ENCODE measurements at regions not wholly inside any gene's neighbourhood (a gene's known extent, or its start where the extent isn't known, plus 50 kb on each side); places are given as distances from the start of the nearest gene placed in this dataset.

DNA sequence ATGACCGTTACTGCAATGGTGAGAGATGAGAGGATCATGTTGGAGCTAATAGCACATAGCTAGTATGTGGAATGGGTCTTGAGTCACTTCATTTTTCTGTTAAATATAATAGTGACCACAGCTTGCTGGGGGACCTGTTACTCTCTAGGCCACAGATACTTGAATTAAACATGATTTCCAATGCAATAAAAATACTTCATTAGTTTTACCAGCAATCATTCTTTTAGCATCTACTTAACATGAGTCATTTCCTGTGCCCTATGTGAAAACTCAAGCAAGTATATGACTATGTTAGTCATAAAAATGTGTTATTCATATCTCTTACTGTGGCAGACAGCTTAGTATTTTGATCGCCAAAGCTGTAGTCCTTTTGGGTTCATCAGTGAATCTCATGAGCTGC is 798.8 kb downstream of the SLC16A7 start:
- H3K4me3 ChIP-seq, result no peak overlapping the region
- no peak overlapping the region for H3K27ac ChIP-seq

DNA sequence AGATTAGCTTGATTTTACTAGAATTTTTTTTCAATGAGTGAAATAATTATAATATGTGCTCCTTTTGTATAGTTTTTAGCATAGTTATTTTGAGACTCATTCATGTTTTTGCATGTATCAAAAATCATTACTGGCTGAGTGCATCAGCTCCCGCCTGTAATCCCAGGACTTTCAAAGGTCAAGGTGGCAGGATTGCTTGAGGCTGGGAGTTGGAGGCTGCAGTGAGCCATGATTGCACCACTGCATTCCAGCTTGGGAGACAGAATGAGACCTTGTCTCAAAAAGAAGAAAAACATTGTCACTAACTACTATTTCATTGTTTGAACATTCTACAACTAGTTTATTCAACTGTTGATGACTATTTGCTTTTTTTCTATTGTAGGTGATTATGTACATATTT is 802.7 kb downstream of the SLC16A7 start:
- Histone ChIP-seq H3K4me3 (no peak overlapping the region), H3K27ac (no peak overlapping the region)

DNA sequence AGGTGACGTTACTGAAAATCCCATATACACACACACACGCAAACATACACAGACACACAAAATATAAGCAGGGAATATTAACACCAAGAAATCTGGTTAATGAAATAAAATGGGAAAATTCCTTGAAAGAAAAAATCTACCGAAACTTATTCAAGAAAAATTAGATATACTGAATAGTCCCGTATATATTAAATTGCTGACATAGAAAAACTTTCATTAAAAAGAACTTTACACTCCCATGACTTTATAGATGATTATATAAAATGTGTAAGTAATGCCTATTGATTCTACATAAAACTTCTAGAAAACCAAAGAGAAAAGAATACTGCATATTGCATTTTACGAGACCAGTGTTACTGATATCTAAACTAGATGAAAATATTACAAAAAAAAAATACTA is 803.2 kb downstream of the SLC16A7 start:
- no peak overlapping the region for H3K4me3 ChIP-seq

DNA sequence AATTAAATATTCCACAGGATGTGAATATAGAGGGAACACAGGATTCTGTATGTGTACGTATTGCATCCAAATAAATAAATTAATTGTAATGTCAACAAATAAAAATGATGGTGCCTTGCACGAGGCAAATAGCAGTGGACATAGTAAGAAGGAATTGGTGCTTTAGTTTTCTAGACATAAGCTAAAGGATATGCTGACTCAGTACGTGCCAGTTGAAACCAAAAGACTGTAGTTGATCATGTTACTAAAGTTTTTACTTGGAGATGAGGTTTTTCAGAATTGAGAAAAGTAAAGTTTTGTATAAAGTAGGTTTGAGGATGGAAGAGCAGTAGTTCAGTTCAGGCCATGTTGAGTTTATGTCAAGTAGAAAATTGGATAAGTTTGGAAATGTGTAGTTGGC is 807.2 kb downstream of the SLC16A7 start:
- no peak overlapping the region for H3K4me3 ChIP-seq
- H3K27ac ChIP-seq, result no peak overlapping the region

More for the DNA sequence above, 803.2 kb downstream of the SLC16A7 start:
- no peak overlapping the region for H3K27ac ChIP-seq

DNA sequence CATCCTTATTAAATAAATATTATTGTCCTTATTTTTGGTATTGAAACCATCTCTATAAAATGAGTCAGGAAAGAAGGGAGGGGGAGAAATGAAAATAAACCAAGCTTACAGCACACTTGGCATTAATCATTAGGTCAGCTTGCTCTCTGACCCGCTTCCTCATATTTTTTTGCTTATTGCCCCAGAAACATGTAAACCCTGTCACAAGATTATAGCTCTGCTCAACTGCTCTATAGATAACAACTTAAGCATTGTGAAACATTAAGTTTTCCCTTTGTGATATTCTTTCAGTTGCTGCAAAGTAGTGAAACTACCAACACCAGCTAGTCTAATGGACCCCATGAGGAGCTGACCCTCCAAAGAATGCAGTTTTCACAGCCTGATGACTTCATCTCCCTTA is 819.5 kb downstream of the SLC16A7 start:
- H3K27ac ChIP-seq, result no peak overlapping the region
- no peak overlapping the region for H3K4me3 ChIP-seq

DNA sequence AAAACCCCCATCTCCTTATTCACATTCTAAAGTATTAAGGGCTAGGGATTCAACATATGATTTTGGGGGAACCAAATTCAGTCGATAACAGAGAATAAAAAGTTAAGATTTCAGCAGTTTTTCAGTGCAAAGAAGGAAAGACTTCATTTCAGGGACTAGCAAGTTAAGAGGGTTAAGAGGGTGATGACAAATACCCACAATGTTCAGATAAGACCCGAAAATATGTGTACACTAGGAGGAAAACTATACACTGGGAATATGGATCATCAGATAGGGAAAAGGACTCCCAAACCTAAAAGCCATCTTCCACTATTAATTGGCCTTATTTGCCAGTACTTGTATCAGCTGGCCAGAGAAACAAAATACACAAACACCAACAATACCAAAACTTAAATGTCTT is 824.2 kb downstream of the SLC16A7 start:
- H3K4me3 ChIP-seq, result no peak overlapping the region
- H3K27ac ChIP-seq, result no peak overlapping the region

DNA sequence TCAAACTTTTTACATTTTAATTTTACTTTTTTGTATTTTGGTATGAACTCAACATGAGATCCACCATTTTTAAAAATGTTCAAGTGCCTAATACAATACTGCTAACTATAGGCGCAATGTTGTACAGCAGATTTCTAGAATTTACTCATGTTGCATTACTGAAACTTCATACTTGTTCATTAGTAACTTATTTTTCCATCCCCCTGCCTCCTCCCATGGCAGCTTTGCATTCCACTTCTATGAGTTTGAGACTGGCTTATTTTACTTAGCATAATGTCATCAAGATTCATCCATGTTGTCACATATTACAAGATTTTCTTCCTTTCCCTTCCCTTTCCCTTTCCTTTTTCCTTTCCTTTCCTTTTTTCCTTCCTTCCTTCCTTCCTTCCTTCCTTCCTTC is 825.9 kb downstream of the SLC16A7 start:
- Histone ChIP-seq H3K27ac (no peak overlapping the region), H3K4me3 (no peak overlapping the region)

DNA sequence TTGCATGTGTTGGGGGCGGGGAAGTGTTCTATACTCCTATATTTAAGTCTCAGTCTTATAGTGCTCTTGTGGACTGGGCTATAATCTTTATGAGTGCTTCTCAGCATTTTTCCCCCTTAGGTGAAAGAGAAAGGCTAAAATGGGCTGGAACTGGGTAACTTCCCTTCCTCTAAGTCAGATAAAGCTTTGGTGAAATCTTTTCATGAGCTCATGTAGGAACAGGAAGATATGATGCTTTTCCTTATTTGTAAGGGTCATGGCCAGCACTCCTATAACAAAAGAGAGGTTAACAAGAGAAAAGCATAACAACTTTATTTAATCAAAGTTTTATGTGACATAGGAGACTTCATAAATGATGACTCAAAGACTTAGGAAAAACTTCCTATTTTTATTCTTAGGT is 841.5 kb downstream of the SLC16A7 start:
- Histone ChIP-seq H3K4me3 (no peak overlapping the region), H3K27ac (no peak overlapping the region)

DNA sequence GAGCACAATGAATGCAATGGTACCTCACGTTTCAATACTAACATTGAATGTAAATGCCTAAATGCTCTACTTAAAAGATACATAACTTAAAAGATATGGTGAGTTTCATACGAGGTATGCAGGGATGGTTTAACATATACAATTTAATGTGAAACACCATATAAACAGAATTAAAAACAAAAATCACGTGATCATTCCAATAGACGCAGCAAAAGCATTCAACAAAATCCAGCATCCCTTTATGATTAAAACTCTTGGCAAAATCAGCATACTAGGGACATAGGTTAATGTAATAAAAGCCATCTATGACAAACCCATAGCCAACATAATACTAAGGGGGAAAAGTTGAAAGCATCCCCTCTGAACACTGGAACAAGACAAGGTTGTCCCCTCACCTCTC is 845.7 kb downstream of the SLC16A7 start:
- Histone ChIP-seq H3K27ac (no peak overlapping the region), H3K4me3 (no peak overlapping the region)

DNA sequence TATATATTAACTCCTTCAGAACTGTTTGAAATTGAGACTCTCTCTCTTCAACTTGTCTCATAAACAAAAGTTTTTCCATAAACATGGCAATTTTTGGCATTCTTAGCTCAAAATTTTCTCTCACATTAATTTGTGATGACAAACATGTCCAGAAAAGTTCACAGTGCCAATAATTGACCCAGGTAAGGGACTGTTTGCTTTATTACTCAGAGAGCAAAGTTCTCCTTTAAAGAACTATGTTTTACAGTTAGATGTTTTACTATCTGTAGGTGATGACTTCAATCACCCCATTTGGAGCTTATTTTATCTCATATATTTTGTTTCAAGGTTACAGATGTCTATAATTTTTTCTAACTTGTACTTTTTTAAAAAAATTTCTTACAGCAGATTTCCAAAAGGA is 855.6 kb downstream of the SLC16A7 start:
- H3K4me3 ChIP-seq, result no peak overlapping the region
- H3K27ac ChIP-seq, result no peak overlapping the region

DNA sequence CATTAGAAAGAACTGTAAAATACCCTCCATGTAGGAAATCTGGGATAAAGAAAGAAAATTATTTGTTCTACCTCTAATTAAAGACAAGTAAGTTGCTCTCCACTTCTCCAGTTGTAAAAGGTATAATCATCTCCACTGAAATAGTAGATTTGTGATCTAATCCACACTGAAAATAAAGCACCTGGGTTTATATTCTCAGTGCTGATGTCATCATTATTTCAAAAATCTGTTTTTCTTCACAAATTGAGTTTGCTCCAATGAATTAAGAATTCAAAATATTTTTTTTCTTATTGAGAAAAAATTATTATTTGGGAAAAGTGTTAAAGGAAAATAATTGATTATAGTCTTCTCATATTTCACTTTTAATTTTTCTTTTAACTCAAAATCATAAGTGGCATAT is 869.2 kb downstream of the SLC16A7 start:
- Histone ChIP-seq H3K27ac (no peak overlapping the region), H3K4me3 (no peak overlapping the region)

DNA sequence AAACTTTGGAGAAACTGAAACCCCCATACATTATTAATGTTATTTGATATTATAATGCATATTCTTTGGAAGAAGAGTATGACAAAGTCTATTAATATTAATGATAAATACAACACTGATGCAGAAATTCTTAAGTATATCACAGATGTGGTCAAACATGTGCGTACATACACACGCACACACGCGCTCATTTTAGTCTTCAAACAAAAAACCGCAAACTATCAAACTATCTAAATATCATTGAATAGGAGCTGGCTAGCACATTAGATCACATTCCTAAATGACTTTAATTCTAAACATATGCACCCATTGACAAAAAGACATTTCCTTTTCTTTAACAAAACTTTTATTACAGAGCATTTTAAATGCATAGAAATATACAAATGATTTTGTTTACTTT is 872.7 kb downstream of the SLC16A7 start:
- Histone ChIP-seq H3K27ac (no peak overlapping the region), H3K4me3 (no peak overlapping the region)

DNA sequence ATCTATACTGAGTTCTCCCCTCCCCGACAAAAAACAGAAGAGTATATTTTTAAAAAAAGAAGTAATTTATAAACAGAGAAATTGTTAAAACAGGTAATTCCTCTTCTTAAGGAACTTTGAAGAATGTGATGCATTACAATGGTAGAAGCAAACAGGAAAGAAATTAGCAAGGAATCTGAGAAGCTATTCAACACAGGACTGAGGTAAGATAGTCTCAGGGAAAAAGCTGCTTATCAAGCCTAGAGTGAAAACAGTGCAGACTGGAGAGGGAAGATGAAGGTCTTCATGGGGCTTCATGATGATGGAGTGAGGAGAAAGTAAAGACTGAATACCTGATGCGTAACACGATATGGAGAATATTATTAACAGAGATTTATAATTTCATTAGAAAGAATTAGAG is 880.0 kb downstream of the SLC16A7 start:
- no peak overlapping the region for H3K4me3 ChIP-seq

DNA sequence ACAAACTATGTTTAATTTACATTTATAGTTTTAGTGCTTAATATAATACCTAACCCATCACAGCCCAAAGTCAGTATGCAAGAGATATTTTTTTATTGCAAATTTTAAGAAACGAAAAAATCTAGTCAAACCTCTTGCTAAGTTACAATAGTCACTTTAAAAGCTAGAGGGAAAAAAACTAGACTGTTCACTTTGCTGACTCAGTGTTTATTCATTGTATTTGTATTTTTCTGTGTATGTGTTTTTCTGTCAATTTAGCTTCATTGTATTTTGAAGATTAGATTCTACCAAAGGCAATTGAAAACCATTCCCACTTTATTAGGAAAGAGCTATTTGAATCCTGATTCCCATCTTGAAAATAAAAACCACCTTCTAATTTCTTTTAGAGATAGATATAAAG is 891.5 kb downstream of the SLC16A7 start:
- H3K4me3 ChIP-seq, result no peak overlapping the region
- H3K27ac ChIP-seq, result no peak overlapping the region

More for the DNA sequence above, 880.0 kb downstream of the SLC16A7 start:
- no peak overlapping the region for H3K27ac ChIP-seq

DNA sequence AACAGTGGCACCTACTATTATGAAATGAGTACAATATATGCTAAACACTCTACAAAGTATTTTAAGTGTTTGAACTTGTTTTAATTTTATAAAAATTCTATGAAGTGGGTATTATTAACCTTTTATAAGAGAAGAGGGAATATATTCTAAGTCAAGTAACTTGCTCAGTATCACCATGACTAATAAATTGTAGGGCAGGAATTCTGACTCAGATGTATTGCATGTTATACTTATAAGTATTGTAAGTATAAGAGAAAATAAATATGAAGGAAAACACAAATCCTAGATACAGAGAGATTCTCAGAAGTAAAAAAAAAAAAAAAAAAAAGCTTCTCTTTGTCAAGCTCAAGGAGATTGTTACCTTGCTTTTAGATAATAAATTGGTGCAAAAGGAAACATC is 893.2 kb downstream of the SLC16A7 start:
- Histone ChIP-seq H3K27ac (no peak overlapping the region), H3K4me3 (no peak overlapping the region)

DNA sequence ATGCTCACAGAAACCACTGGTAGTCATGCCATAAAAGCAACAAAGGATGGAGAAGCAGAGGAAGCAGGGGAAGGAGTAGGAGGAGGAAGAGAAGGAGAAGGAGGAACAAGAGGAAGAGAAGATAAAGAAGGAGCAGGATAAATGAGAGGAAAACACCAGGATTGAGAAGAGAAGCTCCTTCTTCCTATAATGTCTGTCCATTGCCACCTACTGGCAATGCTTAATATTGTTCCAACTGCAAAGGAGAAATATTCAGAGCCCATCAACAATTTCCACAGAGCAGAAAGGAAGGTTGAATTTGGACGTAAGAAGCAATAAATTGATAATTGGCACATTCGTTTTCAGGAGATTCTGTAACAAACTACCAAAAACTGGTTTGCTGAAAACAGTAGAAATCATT is 898.4 kb downstream of the SLC16A7 start:
- Histone ChIP-seq H3K27ac (no peak overlapping the region), H3K4me3 (no peak overlapping the region)

DNA sequence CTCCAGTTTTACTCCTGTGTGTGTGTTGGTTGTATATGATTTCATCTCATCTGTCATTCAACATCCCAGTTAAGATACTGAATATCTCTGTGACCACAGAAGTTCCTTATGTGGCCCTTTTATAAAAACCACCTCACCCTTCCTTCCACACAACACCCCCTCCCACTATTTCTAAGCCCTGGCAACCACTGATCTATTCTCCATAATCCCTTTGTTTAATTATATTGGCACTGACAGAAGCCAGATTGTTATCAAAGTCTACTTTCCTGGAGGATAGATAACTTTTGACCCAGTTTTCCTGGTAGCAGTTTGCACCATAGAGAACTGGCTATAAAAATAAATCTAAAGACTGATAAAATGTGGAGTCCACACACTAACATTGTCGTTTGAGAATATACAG is 902.8 kb downstream of the SLC16A7 start:
- H3K27ac ChIP-seq, result no peak overlapping the region

DNA sequence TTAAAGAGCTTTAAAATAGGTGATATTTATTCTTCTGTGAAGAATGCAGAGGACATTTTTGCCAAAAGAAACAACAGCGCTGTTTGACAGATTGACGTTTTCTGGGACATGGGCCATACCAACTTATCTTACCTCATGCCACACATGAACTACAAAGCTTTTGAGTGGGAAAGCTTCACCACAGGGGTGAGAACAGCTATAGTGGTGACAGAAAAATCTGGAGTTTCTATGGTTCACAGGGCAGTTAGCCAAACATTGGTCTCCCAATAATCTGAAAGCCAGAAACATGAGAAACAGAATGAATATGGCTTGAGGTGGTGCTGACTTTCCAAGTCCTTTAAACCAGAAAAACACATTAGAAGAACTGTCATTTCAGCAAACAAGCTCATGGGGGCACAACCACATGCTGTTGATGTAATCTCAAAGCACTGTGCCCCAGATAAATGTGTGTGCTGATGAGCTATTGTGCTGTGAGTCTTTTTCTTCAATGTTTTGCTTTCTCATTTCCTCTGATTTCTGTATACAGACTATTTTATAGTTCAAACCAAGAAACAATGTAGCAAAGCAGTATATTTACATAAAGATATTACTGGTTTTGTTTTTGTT is 905.4 kb downstream of the SLC16A7 start:
- no peak overlapping the region for H3K4me3 ChIP-seq
- no peak overlapping the region for H3K27ac ChIP-seq

More for the DNA sequence above, 902.8 kb downstream of the SLC16A7 start:
- no peak overlapping the region for H3K4me3 ChIP-seq

DNA sequence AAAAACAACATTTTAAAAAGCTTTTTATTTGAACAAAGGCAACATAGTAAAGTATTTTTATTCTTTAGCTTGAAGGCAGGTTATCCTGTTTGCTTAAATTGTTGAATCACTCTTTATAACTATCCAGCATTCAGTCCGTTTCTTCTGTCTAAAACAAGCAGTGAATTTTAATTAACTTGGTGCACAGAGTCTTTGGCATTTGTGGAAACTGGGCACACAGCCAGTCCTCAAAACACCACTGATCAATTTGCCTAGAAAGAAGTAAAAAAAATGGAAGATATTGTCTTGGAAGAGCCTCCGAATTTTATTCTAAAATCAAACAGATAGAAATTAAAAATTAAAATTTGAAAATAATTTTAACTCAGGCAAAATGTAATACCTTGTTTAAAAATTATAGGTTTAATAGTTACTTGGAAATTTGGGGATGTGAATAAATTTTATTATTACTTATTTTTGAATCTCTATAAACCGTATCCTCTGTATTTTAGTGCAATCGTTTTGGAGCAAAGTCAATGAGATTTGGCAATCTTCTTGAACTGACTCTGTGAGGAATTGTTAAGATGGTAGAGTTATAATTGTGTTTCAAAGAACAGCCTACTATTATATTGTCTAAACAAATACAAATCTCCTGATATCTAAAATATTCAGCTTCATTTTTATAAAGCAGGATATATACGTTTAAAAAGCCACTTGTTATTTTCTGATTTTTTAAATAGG is 927.0 kb downstream of the SLC16A7 start:
- no peak overlapping the region for H3K4me3 ChIP-seq
- H3K27ac ChIP-seq, result no peak overlapping the region

DNA sequence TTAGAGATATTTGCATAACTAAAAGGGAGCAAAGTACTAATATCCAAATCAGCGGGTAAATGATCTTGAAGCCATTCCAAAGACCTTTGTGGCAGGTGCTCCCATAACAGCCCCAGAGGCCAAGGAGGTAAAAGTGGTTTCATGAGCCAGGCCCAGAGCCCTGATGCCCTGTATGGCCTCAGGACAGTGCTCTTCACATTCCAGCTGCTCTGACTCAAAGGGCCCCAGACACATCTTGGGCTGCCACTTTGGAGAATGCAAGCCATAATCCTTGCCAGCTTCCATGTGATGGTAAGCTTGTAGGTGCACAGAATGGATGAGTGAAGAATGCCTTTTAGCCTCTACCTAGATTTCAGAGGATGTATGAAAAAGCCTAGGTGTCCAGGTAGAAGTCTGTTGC is 933.4 kb downstream of the SLC16A7 start:
- Histone ChIP-seq H3K4me3 (no peak overlapping the region), H3K27ac (no peak overlapping the region)

DNA sequence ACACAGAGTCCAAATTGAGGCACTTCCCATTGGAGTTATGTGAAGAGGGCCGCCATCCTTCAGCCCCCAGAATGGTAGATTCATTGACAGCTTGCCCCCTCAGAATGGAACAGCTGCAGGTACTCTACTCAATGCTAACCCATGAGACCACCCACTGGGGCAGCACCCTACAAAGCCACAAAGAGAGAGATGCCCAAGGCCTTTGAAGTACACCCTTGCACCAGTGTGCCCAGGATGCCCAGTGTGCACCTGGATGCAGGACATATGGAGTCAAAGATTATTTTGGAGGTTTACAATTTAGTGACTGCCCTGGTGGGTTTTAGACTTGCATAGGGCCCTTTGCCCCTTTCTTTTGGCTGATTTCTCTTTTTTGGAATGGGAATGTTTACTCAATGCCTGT is 933.9 kb downstream of the SLC16A7 start:
- H3K27ac ChIP-seq, result no peak overlapping the region
- no peak overlapping the region for H3K4me3 ChIP-seq

DNA sequence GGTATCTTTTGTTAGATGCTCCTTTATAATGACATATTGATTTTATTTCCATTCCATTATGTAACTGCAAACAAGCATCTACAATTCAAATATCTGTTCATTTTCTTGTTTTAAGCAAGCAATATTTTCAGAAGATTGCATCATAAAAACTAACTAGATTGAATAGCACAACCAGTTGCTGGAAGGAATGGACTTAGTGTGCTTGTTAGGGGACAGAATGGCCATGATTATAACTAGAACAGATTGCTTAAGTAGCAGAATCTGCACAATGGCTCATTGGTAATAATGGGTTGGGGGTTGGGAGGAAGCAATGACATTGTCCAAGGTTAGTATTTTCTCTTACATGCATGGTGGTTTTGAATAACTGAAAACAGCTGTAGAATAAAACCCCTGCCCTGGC is 939.5 kb downstream of the SLC16A7 start:
- Histone ChIP-seq H3K27ac (no peak overlapping the region), H3K4me3 (no peak overlapping the region)
